CD14-positive monocyte (primary cell): ENCODE measurements at regions not wholly inside any gene's neighbourhood (a gene's known extent, or its start where the extent isn't known, plus 50 kb on each side); places are given as distances from the start of the nearest gene placed in this dataset.

Experiments
- DNase-seq, 3 donors: peaks; one replicate each; pipeline ENCODE4 v3.0.0-alpha.2; 2011 to 2022
- H2AFZ ChIP-seq: 2 replicates; pipeline ENCODE4 v1.6.0; 2012; ENCODE audit warnings: mild to moderate bottlenecking, low read depth, low read length, inconsistent platforms; ENCODE audit not compliant: insufficient read depth, poor library complexity, severe bottlenecking
- H3K27ac ChIP-seq, 2 donors: 1 replicate in 1 of 2; 2 replicates in 1 of 2; pipeline ENCODE4 v1.5.1; 2012 to 2013; ENCODE audit warnings: low read length in 2 of 2, control low read depth in 1 of 2, inconsistent platforms in 1 of 2, low read depth in 1 of 2, mild to moderate bottlenecking in 1 of 2
- H3K27me3 ChIP-seq, 2 donors: one replicate each; pipeline versions ENCODE4 v1.6.0 to v1.6.1; 2011 to 2013; ENCODE audit warnings: low read length in 2 of 2; ENCODE audit not compliant: control insufficient read depth in 2 of 2, insufficient read depth in 2 of 2
- H3K36me3 ChIP-seq, 2 donors: replicated peaks in 1 of 2; 1 replicate in 1 of 2; 2 replicates in 1 of 2; pipeline versions ENCODE4 v1.5.1 to v1.6.1; 2012 to 2013; ENCODE audit warnings: low read length in 2 of 2, control low read depth in 1 of 2, inconsistent platforms in 1 of 2, mild to moderate bottlenecking in 1 of 2; ENCODE audit not compliant: insufficient read depth in 2 of 2, control insufficient read depth in 1 of 2
- H3K4me1 ChIP-seq, 2 donors: 1 replicate in 1 of 2; 2 replicates in 1 of 2; pipeline versions ENCODE4 v1.5.1 to v1.6.1; 2012 to 2013; ENCODE audit warnings: low read length in 2 of 2, control low read depth in 1 of 2, inconsistent platforms in 1 of 2, mild to moderate bottlenecking in 1 of 2, moderate library complexity in 1 of 2; ENCODE audit not compliant: insufficient read depth in 2 of 2, control insufficient read depth in 1 of 2
- H3K4me2 ChIP-seq: replicated peaks from 2 replicates; pipeline ENCODE3; 2012; ENCODE audit warnings: low read length, moderate library complexity, mild to moderate bottlenecking; ENCODE audit not compliant: poor library complexity, severe bottlenecking; ENCODE audit errors: extremely low read depth
- H3K4me3 ChIP-seq, 3 experiments: fragments of 200-600 bp in 1 of 3; sonication (generic) in 1 of 3; replicated peaks in 1 of 3; 1 replicate in 2 of 3; 2 replicates in 1 of 3; pipeline ENCODE4 v1.5.1; 2011 to 2013; ENCODE audit warnings: low read length in 3 of 3, mild to moderate bottlenecking in 3 of 3, control low read depth in 2 of 3, low read depth in 2 of 3, inconsistent platforms in 1 of 3, moderate library complexity in 1 of 3
- H3K79me2 ChIP-seq: 2 replicates; pipeline ENCODE4 v1.6.0; 2012; ENCODE audit warnings: mild to moderate bottlenecking, control low read depth, inconsistent platforms, low read length, moderate library complexity; ENCODE audit not compliant: insufficient read depth
- H3K9ac ChIP-seq: 2 replicates; pipeline ENCODE4 v1.6.0; 2017; ENCODE audit warnings: low read length, mild to moderate bottlenecking; ENCODE audit not compliant: insufficient read depth, poor library complexity, severe bottlenecking
- H3K9me3 ChIP-seq, 2 donors: replicated peaks in 1 of 2; 1 replicate in 1 of 2; 2 replicates in 1 of 2; pipeline versions ENCODE4 v1.5.1 to v1.6.1; 2012 to 2013; ENCODE audit warnings: low read length in 2 of 2, control low read depth in 1 of 2; ENCODE audit not compliant: control insufficient read depth in 1 of 2, insufficient read depth in 1 of 2
- H4K20me1 ChIP-seq: 2 replicates; pipeline ENCODE4 v1.6.0; 2012; ENCODE audit warnings: mild to moderate bottlenecking, low read length, control low read depth, moderate library complexity; ENCODE audit not compliant: insufficient read depth
- H3K27ac Mint-ChIP-seq, 7 donors: one replicate each; pipeline ENCODE4 v1.8.0; 2020; ENCODE audit warnings: mild to moderate bottlenecking in 7 of 7, mixed read lengths in 7 of 7, moderate library complexity in 6 of 7, inconsistent platforms in 2 of 7
- H3K27me3 Mint-ChIP-seq, 3 donors: one replicate each; pipeline ENCODE4 v1.8.0; 2021 to 2022; ENCODE audit warnings: low read depth in 3 of 3, mild to moderate bottlenecking in 3 of 3, mixed read lengths in 3 of 3, moderate library complexity in 3 of 3, inconsistent platforms in 1 of 3
- H3K36me3 Mint-ChIP-seq, 2 donors: one replicate each; pipeline ENCODE4 v1.8.0; 2020; ENCODE audit warnings: mixed read lengths in 2 of 2, inconsistent platforms in 1 of 2, mild to moderate bottlenecking in 1 of 2
- H3K4me1 Mint-ChIP-seq: one replicate; pipeline ENCODE4 v1.8.0; 2020; ENCODE audit warnings: mild to moderate bottlenecking, mixed read lengths
- H3K4me3 Mint-ChIP-seq, 2 donors: one replicate each; pipeline ENCODE4 v1.8.0; 2020; ENCODE audit warnings: mild to moderate bottlenecking in 2 of 2, mixed read lengths in 2 of 2, moderate library complexity in 1 of 2
- H3K9me3 Mint-ChIP-seq, 7 donors: one replicate each; pipeline ENCODE4 v1.8.0; 2020 to 2022; ENCODE audit warnings: mixed read lengths in 7 of 7, mild to moderate bottlenecking in 6 of 7, moderate library complexity in 6 of 7, inconsistent platforms in 2 of 7
- WGBS: methylation state at CpG from one replicate; pipeline ENCODE4 v1.1.5; 2013; ENCODE audit warnings: missing lambda C conversion rate; ENCODE audit not compliant: insufficient coverage; 5-methylcytosine and 5-hydroxymethylcytosine counted together
- intact Hi-C, 2 donors: fragments of 100-400 bp; cut with micrococcal nuclease; formaldehyde crosslinking; loops; one replicate each; pipeline versions ENCODE4 v1.15.0 to v1.15.1; 2023
- TF ChIP-seq, protein P1 (sequence below): fragments of 200-600 bp; IDR thresholded peaks from one replicate; pipeline ENCODE4 v1.8.0; 2022; ENCODE audit warnings: antibody characterized with exemption, mild to moderate bottlenecking

DNA sequence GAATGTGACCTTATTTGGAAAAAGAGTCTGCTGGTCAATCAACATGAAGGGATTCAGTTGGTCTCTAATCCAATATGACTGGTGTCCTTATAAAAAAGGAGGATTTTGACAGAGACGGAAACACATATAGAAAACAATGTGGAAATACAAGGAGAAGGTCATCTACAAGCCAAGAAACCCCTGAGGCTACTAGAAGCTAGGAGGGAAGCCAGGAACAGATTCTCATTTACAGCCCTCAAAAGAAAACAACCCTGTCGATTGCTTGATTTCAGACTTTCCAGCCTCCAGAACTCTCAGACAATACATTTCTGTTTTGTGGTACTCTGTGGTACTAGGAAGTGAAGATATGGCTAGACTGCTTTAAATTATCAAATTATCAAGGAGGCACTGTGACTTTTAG, 162.9 kb upstream of the IGF1R start:
- DNase-seq, result no peak
- no peak overlapping the region for H2AFZ ChIP-seq
- intact Hi-C loops, result no loop called here
- H3K4me3 Mint-ChIP-seq, result no peak overlapping the region
- no peaks in the 10 kb centered on the region for H3K79me2 ChIP-seq
- H3K4me3 ChIP-seq, result no peak overlapping the region
- peaks cover 3 to 5% of the 10 kb centered on the region in 2 donors for H3K9me3 ChIP-seq
- H3K27me3 ChIP-seq, result no peaks in the 10 kb centered on the region
- peaks cover 0 to under 1% (median 0%) of the 10 kb centered on the region in 3 donors for H3K27me3 Mint-ChIP-seq
- no CpG with 5 or more reads among the region's 2 CpGs for WGBS
- H3K27ac Mint-ChIP-seq, result no peak overlapping the region
- no peaks in the 10 kb centered on the region for H4K20me1 ChIP-seq
- no peak overlapping the region for H3K4me2 ChIP-seq
- H3K4me1 Mint-ChIP-seq, result no peaks in the 10 kb centered on the region
- no peak overlapping the region for H3K27ac ChIP-seq
- no peaks in the 10 kb centered on the region for H3K36me3 Mint-ChIP-seq
- TF ChIP-seq, protein P1, sequence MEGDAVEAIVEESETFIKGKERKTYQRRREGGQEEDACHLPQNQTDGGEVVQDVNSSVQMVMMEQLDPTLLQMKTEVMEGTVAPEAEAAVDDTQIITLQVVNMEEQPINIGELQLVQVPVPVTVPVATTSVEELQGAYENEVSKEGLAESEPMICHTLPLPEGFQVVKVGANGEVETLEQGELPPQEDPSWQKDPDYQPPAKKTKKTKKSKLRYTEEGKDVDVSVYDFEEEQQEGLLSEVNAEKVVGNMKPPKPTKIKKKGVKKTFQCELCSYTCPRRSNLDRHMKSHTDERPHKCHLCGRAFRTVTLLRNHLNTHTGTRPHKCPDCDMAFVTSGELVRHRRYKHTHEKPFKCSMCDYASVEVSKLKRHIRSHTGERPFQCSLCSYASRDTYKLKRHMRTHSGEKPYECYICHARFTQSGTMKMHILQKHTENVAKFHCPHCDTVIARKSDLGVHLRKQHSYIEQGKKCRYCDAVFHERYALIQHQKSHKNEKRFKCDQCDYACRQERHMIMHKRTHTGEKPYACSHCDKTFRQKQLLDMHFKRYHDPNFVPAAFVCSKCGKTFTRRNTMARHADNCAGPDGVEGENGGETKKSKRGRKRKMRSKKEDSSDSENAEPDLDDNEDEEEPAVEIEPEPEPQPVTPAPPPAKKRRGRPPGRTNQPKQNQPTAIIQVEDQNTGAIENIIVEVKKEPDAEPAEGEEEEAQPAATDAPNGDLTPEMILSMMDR, result no peak
- H3K4me1 ChIP-seq, result no peaks in the 10 kb centered on the region
- no peak overlapping the region for H3K9ac ChIP-seq
- H3K9me3 Mint-ChIP-seq, result peaks cover 0 to 16% (median 8%) of the 10 kb centered on the region in 7 donors
- no peaks in the 10 kb centered on the region for H3K36me3 ChIP-seq

DNA sequence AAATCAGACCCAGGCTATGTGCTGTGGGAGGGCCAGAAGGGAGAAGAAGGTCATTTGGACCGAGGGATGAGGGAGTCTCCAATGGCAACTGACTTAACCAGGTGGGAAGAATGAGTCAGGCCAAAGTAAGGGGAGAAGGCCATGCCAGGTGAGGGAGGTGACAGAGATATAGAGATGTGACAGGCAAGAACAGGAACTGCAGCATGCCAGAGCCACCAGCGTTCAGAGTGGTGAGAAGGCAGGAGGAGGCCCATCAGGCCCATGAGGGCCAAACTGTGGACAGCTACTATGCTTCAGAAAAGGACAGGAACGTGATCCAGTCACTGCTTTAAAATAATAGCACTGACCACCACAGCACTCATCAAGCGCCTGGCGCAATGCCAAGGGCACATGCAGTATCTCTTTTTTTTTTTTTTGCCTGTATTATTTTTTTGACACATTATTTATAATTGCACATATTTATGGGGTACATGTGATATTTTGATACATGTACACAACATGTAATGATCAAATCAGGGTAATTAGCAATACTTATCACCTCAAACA, 154.3 kb upstream of the IGF1R start:
- H2AFZ ChIP-seq, result no peak overlapping the region
- H3K36me3 ChIP-seq, result no peaks in the 10 kb centered on the region
- TF ChIP-seq, protein P1, result no peak
- 87% methylated on average over 2 of the region's 5 CpGs for WGBS
- Mint-ChIP-seq H3K27ac (no peak overlapping the region), H3K27me3 (peaks cover 1 to 2% (median 1%) of the 10 kb centered on the region in 3 donors), H3K9me3 (peaks cover 3 to 12% (median 7%) of the 10 kb centered on the region in 7 donors), H3K4me3 (no peak overlapping the region), H3K36me3 (no peaks in the 10 kb centered on the region), H3K4me1 (no peaks in the 10 kb centered on the region)
- no peak overlapping the region for H3K9ac ChIP-seq
- H3K9me3 ChIP-seq, result peaks cover 0 to 6% of the 10 kb centered on the region in 2 donors
- H3K4me3 ChIP-seq, result no peak overlapping the region
- no peak for DNase-seq
- H4K20me1 ChIP-seq, result no peaks in the 10 kb centered on the region
- no peaks in the 10 kb centered on the region for H3K27me3 ChIP-seq
- H3K27ac ChIP-seq, result no peak overlapping the region
- no peaks in the 10 kb centered on the region for H3K4me1 ChIP-seq
- no peak overlapping the region for H3K4me2 ChIP-seq
- intact Hi-C loops, result no loop called here
- H3K79me2 ChIP-seq, result no peaks in the 10 kb centered on the region
